Psoas muscle (tissue), 7 donors: ENCODE measurements at regions not wholly inside any gene's neighbourhood (a gene's known extent, or its start where the extent isn't known, plus 50 kb on each side); places are given as distances from the start of the nearest gene placed in this dataset.

ENCODE experiments used
- ATAC-seq, 4 donors: fragments of 200-7000 bp; cut with Tn5 transposase; one replicate each; pipeline ENCODE4 v1.9.1; 2020; ENCODE audit warnings: moderate library complexity in 3 of 4, mild to moderate bottlenecking in 2 of 4
- DNase-seq, 2 donors: peaks; one replicate each; pipeline ENCODE4 v3.0.0-alpha.2; 2020
- H3K27ac ChIP-seq: fragments of 200-600 bp; one replicate; pipeline ENCODE4 v1.8.0; 2022
- H3K27me3 ChIP-seq, 3 donors: fragments of 200-600 bp in 1 of 3; one replicate each; pipeline versions ENCODE4 v1.6.1 to v1.8.0; 2013 to 2022; ENCODE audit warnings: low read length in 2 of 3, mild to moderate bottlenecking in 2 of 3, moderate library complexity in 1 of 3; ENCODE audit not compliant: insufficient read depth in 3 of 3
- H3K36me3 ChIP-seq, 2 donors: fragments of 200-600 bp in 1 of 2; one replicate each; pipeline versions ENCODE4 v1.6.1 to v1.8.0; 2013 to 2022; ENCODE audit warnings: low read depth in 1 of 2, mild to moderate bottlenecking in 1 of 2, moderate library complexity in 1 of 2; ENCODE audit not compliant: insufficient read depth in 1 of 2
- H3K4me1 ChIP-seq: fragments of 200-600 bp; one replicate; pipeline ENCODE4 v1.8.0; 2022
- H3K4me3 ChIP-seq: fragments of 200-600 bp; one replicate; pipeline ENCODE4 v1.8.0; 2022; ENCODE audit warnings: mild to moderate bottlenecking
- H3K9me3 ChIP-seq: fragments of 200-600 bp; one replicate; pipeline ENCODE4 v1.8.0; 2022
- WGBS, 3 donors: extraction: QIAGEN DNeasy Blood & Tissue Kit; methylation state at CpG; one replicate each; pipeline versions ENCODE4 v1.1.6 to v1.1.7; 2013; 5-methylcytosine and 5-hydroxymethylcytosine counted together
- intact Hi-C, 2 donors: fragments of 100-400 bp; cut with DNase I; formaldehyde crosslinking; loops; one replicate each; pipeline versions ENCODE4 v1.11.0 to v1.14.2; 2022
- TF ChIP-seq, protein P1 (sequence below): fragments of 200-600 bp; IDR thresholded peaks from one replicate; pipeline ENCODE4 v1.8.0; 2022; ENCODE audit warnings: antibody characterized with exemption
- donor health status: healthy with polysubstance abuse.
- donor health status: DM: no; HTN: no; CAD: no; lungs with moderate emphysema.
- donor health status: Bipolar disorder and iron deficiency.
- donor health status: healthy.
- donor health status: DM: yes; HTN: yes; CAD: no.
- donor health status: DM: no; HTN: no; CAD: no.
- donor health status: DM: yes; HTN: yes; CAD: no.

DNA sequence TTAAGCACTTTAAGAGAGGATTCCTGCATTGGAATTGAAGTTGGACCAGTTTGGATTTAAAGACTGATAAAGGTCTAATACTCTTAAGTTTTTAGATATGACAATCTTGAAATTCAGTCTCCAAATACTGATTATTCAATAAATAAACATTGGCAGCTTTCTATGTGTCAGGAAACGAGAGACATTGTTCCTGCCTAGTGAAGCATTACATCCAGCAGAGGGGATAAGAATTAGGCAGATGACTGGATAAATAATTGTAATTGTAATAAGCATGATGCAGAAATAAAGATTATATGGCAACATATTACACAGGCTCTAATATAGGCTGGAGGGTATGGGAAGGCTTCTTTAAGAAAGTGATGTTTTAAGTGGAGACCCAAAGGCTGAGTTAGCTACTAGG lies 226.5 kb upstream of the MMADHC start:
- Histone ChIP-seq H3K36me3 (no peaks in the 10 kb centered on the region), H3K27ac (no peak overlapping the region), H3K4me3 (no peak overlapping the region), H3K4me1 (no peaks in the 10 kb centered on the region), H3K9me3 (no peaks in the 10 kb centered on the region), H3K27me3 (no peaks in the 10 kb centered on the region)
- ATAC-seq (no peak), DNase-seq (no peak)
- TF ChIP-seq, protein P1, sequence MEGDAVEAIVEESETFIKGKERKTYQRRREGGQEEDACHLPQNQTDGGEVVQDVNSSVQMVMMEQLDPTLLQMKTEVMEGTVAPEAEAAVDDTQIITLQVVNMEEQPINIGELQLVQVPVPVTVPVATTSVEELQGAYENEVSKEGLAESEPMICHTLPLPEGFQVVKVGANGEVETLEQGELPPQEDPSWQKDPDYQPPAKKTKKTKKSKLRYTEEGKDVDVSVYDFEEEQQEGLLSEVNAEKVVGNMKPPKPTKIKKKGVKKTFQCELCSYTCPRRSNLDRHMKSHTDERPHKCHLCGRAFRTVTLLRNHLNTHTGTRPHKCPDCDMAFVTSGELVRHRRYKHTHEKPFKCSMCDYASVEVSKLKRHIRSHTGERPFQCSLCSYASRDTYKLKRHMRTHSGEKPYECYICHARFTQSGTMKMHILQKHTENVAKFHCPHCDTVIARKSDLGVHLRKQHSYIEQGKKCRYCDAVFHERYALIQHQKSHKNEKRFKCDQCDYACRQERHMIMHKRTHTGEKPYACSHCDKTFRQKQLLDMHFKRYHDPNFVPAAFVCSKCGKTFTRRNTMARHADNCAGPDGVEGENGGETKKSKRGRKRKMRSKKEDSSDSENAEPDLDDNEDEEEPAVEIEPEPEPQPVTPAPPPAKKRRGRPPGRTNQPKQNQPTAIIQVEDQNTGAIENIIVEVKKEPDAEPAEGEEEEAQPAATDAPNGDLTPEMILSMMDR: no peak
- intact Hi-C loops: no loop called here
- WGBS, 3 donors: 76 to 91% (median 80%) methylated on average over 1 of the region's 1 CpG

- no peak overlapping the region for H3K4me3 ChIP-seq
- TF ChIP-seq, protein P1: no peak
- no peaks in the 10 kb centered on the region for H3K4me1 ChIP-seq
- 70 to 94% (median 86%) methylated on average over 2 of the region's 2 CpGs for WGBS, 3 donors
- no peaks in the 10 kb centered on the region for H3K9me3 ChIP-seq
- intact Hi-C loops: no loop called here
- no peak for ATAC-seq
- H3K27me3 ChIP-seq: no peaks in the 10 kb centered on the region
- no peak for DNase-seq
- H3K27ac ChIP-seq: no peak overlapping the region
- H3K36me3 ChIP-seq: no peaks in the 10 kb centered on the region
These were observed 221.0 kb upstream of the MMADHC start for GRCh38 chr2:149808556-149808955.

- intact Hi-C loops: no loop called here
- ATAC-seq (no peak), DNase-seq (no peak)
- no peaks in the 10 kb centered on the region for H3K9me3 ChIP-seq
- H3K36me3 ChIP-seq: no peaks in the 10 kb centered on the region
- no peaks in the 10 kb centered on the region for H3K27me3 ChIP-seq
- 93 to 96% (median 95%) methylated on average over 2 of the region's 2 CpGs for WGBS, 3 donors
- TF ChIP-seq, protein P1: no peak
- H3K4me3 ChIP-seq: no peak overlapping the region
- no peak overlapping the region for H3K27ac ChIP-seq
- no peaks in the 10 kb centered on the region for H3K4me1 ChIP-seq
These were observed 219.1 kb upstream of the MMADHC start for GRCh38 chr2:149806651-149807050.

GRCh38 chr2:149800624-149801542 lies 213.3 kb upstream of the MMADHC start:
- no peak for DNase-seq
- Histone ChIP-seq H3K9me3 (no peaks in the 10 kb centered on the region), H3K27me3 (peaks cover 0 to 3% (median 0%) of the 10 kb centered on the region in 3 donors), H3K4me3 (no peak overlapping the region), H3K27ac (no peak overlapping the region), H3K36me3 (no peaks in the 10 kb centered on the region), H3K4me1 (no peaks in the 10 kb centered on the region)
- ATAC-seq: no peak
- WGBS, 3 donors: 86 to 90% (median 88%) methylated on average over 7 of the region's 7 CpGs
- TF ChIP-seq, protein P1: no peak
- intact Hi-C loops: no loop called here
